ENCODE measurements at regions not wholly inside any gene's neighbourhood (a gene's known extent, or its start where the extent isn't known, plus 50 kb on each side); places are given as distances from the start of the nearest gene placed in this dataset.

DNA sequence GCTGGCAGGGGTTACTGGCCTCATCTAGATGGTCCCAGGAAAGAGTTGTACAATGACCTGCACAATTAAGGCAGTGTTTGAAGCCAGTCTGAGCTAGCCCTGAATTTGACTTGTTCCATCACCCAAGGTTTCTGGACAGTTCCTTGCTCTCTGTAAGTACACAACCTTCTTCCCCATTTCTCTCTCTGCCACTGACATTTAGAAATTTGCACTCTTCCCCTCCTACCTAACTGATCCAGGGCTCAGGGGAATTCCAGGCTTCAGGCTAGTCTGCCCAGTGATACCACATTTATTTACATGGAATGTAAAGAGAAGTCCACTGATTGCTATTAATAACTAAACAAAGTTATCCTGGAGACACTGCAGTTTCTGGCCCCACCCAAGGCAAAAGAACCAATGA, 139.0 kb upstream of the GPR26 start:
- no peak overlapping the region for H3K4me3 ChIP-seq
- H3K4me2 ChIP-seq: no peak overlapping the region
- no peaks in the 10 kb centered on the region for H3K4me1 ChIP-seq
- CTCF ChIA-PET: interaction anchor here (1.3 to 1.4 kb wide), 2 partner anchors 47 to 146 kb away, joined by 3 to 5 read pairs; no protein-coding TSS in a partner anchor
- POLR2A ChIA-PET: no interaction called here
- FAIRE-seq: no peak
- ATAC-seq: no peak
- TF ChIP-seq TFCP2L1 (CRISPR knock-in tag; IDR thresholded peaks at IDR 0.05) (no peak), JUN (IDR thresholded peaks at IDR 0.05) (no peak), MAZ (IDR thresholded peaks at IDR 0.05; ENCODE audit: borderline replicate concordance, low read depth, low read length) (no peak), ESRRA (IDR thresholded peaks at IDR 0.05; ENCODE audit: borderline replicate concordance, low read length) (no peak), CBX8 (IDR thresholded peaks at IDR 0.05) (no peak), ZSCAN20 (CRISPR knock-in tag; IDR thresholded peaks at IDR 0.05) (no peak), POLR2AphosphoS2 (conservative IDR thresholded peaks at IDR 0.05; ENCODE audit: low read length) (no peak), EHF (CRISPR knock-in tag; IDR thresholded peaks at IDR 0.05) (no peak), HOXB13 (CRISPR knock-in tag; IDR thresholded peaks at IDR 0.05; ENCODE audit: low read depth) (no peak), MAFK (IDR thresholded peaks at IDR 0.05; ENCODE audit: partially characterized antibody) (no peak), FOSL2 (IDR thresholded peaks at IDR 0.05) (no peak), FOSL2 (CRISPR knock-in tag; IDR thresholded peaks at IDR 0.05) (no peak), SMC3 (IDR thresholded peaks at IDR 0.05) (no peak), PHF8 (IDR thresholded peaks at IDR 0.05; ENCODE audit: borderline replicate concordance, low read depth) (no peak)
- TF ChIP-seq, protein P1, sequence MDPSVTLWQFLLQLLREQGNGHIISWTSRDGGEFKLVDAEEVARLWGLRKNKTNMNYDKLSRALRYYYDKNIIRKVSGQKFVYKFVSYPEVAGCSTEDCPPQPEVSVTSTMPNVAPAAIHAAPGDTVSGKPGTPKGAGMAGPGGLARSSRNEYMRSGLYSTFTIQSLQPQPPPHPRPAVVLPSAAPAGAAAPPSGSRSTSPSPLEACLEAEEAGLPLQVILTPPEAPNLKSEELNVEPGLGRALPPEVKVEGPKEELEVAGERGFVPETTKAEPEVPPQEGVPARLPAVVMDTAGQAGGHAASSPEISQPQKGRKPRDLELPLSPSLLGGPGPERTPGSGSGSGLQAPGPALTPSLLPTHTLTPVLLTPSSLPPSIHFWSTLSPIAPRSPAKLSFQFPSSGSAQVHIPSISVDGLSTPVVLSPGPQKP (IDR thresholded peaks at IDR 0.05; ENCODE audit: low read depth, low read length): no peak
- TF ChIP-seq, protein P2, sequence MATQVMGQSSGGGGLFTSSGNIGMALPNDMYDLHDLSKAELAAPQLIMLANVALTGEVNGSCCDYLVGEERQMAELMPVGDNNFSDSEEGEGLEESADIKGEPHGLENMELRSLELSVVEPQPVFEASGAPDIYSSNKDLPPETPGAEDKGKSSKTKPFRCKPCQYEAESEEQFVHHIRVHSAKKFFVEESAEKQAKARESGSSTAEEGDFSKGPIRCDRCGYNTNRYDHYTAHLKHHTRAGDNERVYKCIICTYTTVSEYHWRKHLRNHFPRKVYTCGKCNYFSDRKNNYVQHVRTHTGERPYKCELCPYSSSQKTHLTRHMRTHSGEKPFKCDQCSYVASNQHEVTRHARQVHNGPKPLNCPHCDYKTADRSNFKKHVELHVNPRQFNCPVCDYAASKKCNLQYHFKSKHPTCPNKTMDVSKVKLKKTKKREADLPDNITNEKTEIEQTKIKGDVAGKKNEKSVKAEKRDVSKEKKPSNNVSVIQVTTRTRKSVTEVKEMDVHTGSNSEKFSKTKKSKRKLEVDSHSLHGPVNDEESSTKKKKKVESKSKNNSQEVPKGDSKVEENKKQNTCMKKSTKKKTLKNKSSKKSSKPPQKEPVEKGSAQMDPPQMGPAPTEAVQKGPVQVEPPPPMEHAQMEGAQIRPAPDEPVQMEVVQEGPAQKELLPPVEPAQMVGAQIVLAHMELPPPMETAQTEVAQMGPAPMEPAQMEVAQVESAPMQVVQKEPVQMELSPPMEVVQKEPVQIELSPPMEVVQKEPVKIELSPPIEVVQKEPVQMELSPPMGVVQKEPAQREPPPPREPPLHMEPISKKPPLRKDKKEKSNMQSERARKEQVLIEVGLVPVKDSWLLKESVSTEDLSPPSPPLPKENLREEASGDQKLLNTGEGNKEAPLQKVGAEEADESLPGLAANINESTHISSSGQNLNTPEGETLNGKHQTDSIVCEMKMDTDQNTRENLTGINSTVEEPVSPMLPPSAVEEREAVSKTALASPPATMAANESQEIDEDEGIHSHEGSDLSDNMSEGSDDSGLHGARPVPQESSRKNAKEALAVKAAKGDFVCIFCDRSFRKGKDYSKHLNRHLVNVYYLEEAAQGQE (IDR thresholded peaks at IDR 0.05): no peak
- TF ChIP-seq, protein P3, sequence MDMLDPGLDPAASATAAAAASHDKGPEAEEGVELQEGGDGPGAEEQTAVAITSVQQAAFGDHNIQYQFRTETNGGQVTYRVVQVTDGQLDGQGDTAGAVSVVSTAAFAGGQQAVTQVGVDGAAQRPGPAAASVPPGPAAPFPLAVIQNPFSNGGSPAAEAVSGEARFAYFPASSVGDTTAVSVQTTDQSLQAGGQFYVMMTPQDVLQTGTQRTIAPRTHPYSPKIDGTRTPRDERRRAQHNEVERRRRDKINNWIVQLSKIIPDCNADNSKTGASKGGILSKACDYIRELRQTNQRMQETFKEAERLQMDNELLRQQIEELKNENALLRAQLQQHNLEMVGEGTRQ (IDR thresholded peaks at IDR 0.05): no peak
- TF ChIP-seq, protein P4, sequence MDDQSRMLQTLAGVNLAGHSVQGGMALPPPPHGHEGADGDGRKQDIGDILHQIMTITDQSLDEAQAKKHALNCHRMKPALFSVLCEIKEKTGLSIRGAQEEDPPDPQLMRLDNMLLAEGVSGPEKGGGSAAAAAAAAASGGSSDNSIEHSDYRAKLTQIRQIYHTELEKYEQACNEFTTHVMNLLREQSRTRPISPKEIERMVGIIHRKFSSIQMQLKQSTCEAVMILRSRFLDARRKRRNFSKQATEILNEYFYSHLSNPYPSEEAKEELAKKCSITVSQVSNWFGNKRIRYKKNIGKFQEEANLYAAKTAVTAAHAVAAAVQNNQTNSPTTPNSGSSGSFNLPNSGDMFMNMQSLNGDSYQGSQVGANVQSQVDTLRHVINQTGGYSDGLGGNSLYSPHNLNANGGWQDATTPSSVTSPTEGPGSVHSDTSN (IDR thresholded peaks at IDR 0.05): no peak
- TF ChIP-seq, protein P5, sequence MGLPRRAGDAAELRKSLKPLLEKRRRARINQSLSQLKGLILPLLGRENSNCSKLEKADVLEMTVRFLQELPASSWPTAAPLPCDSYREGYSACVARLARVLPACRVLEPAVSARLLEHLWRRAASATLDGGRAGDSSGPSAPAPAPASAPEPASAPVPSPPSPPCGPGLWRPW (IDR thresholded peaks at IDR 0.05): no peak
- H3K9me3 ChIP-seq: peaks cover 1% of the 10 kb centered on the region; the same call in 1 of the 3 replicates
- no peak overlapping the region for H3K27ac ChIP-seq
- no peak for DNase-seq (ENCODE audit: low read depth in 1 of 2, low spot score in 1 of 2)

DNA sequence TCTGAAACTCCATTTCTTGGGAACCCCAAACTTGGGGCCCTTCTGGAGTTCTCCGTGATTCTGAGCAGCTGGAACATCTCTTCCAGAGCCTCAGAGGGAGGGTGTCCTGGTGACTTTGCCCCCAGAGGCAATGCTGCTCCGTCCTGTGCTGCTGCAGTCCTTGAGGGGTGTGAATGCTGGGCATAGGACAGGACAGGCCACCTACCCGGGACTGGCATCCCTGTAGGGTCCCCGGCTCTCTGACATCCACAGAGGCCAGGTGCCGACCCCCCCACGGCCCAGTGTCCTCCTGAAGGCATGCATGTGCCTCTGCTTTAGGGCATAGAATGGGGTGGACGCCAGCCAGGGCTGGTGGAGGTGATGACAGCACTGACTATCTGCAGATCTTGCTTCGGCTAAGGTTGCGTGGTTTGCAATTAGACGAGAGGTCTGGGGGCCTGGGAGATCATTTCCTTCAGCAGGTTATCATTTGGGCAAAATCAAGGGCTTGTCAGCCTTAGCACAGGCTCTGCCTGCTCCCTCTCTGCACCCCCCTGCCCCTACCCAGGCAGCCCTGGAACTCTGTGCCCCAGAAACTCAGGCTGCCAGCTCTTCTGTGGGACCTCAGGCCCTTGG, 136.9 kb upstream of the GPR26 start:
- CTCF ChIA-PET: interaction anchor here (1.5 kb wide), 1 partner anchor 14 kb away, joined by 3 read pairs; no protein-coding TSS in a partner anchor
- Histone ChIP-seq H3K4me1 (no peaks in the 10 kb centered on the region), H3K27ac (no peak overlapping the region), H3K4me2 (no peak overlapping the region), H3K4me3 (no peak overlapping the region), H3K9me3 (peaks cover 6% of the 10 kb centered on the region; the same call in 1 of the 3 replicates)
- POLR2A ChIA-PET: no interaction called here
- TF ChIP-seq, protein P2 (IDR thresholded peaks at IDR 0.05): no peak
- FAIRE-seq (no peak), DNase-seq (ENCODE audit: low read depth in 1 of 2, low spot score in 1 of 2) (no peak), ATAC-seq (peak in 1 of 2 experiments; percentile 47; a peak in 4 of 6 replicates)
- WGBS (ENCODE audit: missing lambda C conversion rate): 43% methylated on average over 5 of the region's 10 CpGs
